ENCODE measurements at regions not wholly inside any gene's neighbourhood (a gene's known extent, or its start where the extent isn't known, plus 50 kb on each side); places are given as distances from the start of the nearest gene placed in this dataset.
"Not testable (repeated sequence)": the region's sequence is repeated elsewhere in the genome, so short reads cannot be mapped to it uniquely, and the experiment has no call there.

DNA sequence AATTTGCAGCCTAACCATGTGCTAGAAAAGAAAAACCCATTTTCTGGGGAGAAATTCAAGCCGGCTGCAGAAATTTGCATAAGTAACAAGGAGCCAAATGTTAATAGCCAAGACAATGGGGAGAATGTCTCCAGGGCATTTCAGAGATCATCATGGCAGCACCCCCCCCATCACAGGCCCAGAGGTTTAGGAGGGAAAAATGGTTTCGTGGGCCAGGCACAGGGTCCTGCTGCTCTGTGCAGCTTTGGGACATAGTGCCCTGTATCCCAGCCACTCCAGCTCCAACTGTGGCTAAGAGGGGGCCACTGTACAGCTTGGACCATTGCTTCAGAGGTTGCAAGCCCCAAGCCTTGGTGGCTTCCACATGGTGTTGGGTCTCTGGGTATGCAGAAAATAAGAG is 620.0 kb downstream of the PSAT1 start:
- not testable (repeated sequence) for DNase-seq (ENCODE audit: low spot score)

GRCh38 chr9:78918976-78919375 is 622.1 kb downstream of the PSAT1 start:
- DNase-seq (ENCODE audit: low spot score) = no peak

GRCh38 chr9:78919701-78920100 is 622.8 kb downstream of the PSAT1 start:
- DNase-seq (ENCODE audit: low spot score) = no peak

- no peak for DNase-seq (ENCODE audit: low spot score)
These were observed 624.4 kb downstream of the PSAT1 start for GRCh38 chr9:78921341-78921740.

- DNase-seq (ENCODE audit: low spot score) = no peak
These were observed 627.2 kb downstream of the PSAT1 start for GRCh38 chr9:78923966-78924659.

DNA sequence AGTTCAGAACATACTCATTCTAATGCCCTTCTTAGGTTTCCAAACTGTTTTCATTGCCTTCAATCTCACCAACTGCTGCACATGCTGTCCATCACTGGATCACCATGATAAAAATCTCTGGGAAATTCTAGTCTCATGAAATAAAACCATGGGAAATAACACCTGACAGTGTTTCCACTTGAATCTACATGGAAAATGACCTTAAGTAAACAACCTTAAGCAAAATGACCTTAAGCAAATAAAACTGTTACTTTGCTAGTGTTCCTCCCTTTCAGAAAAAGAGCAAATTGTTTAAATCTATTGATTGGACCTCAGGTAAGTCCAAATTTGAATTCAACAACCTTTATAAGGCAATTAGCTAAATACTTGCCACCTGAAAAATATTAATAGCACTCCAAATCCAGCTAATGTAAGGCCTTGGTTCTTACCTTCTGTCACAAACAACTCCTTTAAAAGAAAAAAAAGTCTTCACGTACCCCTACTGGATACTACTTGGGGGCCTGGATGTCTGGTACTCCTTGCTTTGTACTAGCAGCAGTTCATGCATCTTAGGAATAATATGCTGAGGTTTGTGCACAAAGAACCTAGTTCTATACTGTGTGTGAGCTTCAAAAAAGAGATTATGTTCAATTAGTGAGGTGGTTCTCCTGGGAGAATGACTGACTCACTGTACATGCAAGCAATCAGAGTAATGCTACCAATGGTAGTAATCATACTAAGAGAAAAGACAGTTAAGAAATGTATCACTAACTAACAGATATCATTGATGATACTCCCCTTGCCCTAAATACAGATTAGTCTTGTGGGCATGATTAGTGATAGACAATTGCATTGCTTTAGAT is 630.4 kb downstream of the PSAT1 start:
- DNase-seq (ENCODE audit: low spot score) = no peak

DNA sequence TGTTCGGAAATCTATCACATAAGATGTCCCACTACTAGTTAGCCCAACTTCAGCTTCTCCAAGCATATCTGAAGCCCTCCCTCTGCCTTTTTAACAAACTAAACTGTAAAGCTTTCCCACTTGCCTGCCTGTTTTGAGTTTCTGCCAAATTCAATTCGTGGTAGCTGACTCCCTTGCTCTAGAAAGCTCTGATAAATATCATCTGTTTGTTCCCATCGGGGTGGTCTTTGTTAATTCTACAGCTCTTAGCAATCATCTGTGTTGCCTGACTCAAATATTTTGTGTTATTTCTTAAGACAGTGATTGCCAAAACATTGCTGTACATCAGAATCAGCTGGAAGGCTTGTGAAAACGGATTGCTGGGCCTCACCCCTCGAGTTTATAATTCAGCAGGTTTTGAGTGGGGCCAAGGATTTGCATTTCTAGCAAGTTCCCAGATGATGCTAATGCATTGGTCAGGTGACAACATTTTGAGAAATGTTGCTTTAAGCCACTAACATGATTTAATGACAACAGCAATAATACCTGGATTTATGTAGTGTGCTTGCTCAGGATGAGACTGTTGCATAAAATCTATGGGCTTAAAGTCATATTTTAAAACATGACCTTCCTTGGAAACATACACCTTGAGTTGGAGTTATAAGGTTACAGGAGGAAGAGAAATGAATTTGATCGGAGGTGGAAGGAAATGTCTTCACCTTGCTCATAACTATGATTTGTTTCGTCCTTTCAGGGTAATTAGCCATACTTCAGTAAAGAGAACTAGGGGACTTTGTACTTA is 631.9 kb downstream of the PSAT1 start:
- no peak for DNase-seq (ENCODE audit: low spot score)

GRCh38 chr9:78930281-78930680 is 633.4 kb downstream of the PSAT1 start:
- no peak for DNase-seq (ENCODE audit: low spot score)

DNA sequence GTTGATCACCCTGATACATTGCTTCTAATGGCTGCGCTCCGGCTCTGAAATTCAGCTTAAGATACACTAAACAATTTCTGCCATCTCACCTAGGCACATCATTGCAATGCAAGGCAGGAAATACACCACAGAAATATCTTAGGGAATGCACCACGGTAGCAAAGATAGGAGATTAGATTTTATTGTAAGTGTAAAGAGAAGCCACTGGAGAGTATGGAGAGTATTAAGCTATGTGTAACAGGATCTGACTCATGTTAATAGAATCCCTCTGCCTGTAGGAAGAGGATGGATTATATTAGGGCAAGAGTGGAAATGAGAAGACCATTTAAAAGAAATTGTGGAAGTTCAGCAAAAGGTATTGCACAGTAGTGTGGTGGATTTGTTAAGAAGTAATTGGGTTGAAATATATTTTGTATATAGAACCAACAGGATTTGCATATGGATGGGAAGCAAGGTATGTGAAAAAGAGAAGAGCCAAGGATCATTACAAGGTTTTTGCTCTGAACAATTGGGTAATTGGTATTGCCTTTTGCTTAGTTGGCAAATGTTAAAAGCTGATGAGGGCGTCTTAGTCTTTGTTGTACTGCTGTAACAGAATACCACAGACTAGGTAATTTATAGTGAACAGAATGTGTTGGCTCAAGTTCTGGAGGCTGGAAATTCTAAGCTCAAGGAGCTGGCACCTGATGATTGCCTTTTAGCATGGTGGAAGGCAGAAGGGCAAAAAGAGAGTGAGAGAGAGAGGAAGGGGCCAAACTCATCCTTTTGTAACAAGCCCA is 636.1 kb downstream of the PSAT1 start:
- DNase-seq (ENCODE audit: low spot score) = no peak

GRCh38 chr9:78934880-78935279 is 636.9 kb upstream of the TLE4 start:
- no peak for DNase-seq (ENCODE audit: low spot score)

DNA sequence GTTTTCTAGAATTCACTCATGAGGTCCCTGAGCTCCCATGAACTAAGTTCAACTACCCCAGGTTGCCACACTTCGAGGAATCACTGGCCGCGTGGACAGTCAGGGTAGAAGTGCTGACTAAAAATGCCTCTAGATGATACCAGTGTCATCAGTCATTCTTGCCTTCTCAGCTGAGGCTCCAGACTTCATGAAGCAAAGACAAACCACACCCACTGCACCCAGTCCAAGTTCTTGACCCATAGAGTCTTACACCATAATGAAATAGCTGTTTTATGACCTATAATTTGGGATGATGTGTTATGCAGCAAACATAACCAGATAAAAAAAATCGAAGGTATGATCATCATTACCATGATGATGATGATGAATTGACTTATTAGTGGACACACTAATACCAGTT is 632.9 kb upstream of the TLE4 start:
- DNase-seq (ENCODE audit: low spot score) = no peak

DNA sequence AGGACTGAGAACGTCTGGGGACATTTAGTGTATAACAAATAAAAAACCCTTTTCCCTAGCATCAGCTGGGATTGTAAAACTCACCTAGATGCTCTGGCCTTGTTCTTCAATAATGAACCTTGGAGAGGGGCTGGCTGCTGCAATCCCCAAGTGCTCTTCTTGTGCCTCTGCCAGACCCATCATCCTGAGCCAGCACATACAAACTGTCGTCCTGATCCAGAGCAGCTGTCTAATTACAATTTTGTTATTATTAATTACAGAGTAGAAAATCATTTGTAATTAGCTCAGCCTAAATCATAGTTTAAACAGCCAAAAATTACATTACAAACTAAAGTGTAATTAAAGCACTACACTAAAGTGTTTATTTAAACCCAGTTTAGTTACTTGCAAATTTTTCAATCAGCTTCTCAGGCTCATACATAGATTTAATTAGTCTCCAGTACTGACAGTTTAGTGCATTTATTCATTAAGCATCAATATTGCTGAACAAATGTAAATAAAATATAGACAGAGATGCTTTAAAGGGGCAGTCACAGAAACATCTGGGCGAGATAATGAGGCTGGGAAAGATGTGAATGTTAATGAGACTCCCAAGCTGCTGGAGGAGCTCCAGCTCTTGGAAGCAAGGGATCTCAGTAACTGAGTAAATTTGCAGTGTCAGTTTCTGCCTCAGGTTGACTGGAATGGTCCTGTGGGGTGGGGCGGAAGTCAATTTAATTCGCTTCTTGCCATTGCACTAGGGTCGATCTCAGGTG is 632.3 kb upstream of the TLE4 start:
- DNase-seq (ENCODE audit: low spot score) = peak; percentile 28

DNA sequence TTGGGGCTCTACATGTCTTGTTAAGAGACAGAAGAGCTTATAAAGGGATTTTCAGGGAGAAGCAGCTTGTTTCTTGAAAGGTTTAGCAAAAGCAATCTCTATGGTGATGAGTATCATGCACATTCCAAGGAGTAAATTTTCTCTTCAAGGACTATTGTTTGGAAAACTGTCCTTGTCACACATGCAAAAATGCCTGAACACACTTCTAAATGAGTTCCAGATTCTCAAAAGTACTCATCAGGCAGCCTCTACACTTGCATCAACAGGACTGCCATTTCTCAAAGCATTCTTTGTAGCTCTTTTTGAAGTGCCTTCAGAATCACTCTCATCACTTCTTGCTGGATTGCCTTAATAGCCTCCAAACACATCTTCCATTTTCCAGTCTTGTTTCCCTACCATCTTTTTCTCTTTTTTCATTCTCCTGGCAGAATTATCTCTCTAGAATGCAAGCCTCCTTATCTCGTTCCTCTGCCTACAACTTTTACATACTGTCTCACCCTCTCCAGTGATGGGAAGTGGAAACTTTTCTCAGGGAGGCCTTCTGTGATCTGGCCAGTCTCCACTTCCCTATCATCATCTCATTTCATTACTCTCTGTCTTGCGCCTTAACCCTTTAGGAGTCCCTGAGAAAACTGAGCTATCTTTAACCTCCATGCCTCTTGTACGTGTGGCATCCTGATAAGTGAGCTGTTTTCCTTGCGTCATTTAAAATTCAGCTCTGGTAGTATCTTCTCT is 631.5 kb upstream of the TLE4 start:
- DNase-seq (ENCODE audit: low spot score) = no peak

- no peak for DNase-seq (ENCODE audit: low spot score)
These were observed 617.5 kb upstream of the TLE4 start for GRCh38 chr9:78954286-78954685.

DNA sequence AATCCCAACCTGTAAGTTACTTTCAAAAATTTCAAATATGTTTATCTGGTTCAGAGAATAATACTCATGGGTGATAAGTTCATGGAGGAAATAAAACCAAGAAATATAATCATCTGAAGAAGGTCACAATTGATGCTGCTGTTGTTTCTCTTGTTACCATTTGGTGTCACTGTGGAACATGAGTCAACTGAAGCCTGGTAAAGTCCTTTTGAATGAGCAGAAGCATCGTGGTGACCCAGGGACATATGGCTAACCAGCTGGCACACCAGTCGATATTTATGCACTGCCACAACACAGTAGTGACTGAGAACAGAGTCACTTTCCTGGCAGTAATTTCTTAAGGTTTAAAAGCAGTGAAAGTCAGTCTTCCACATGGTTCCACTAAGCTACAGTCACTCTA is 612.9 kb upstream of the TLE4 start:
- DNase-seq (ENCODE audit: low spot score) = peak; percentile 55

GRCh38 chr9:78962156-78962555 is 609.6 kb upstream of the TLE4 start:
- no peak for DNase-seq (ENCODE audit: low spot score)

GRCh38 chr9:78963911-78964310 is 607.9 kb upstream of the TLE4 start:
- DNase-seq (ENCODE audit: low spot score) = no peak

- no peak for DNase-seq (ENCODE audit: low spot score)
These were observed 604.1 kb upstream of the TLE4 start for GRCh38 chr9:78967596-78968217.

- no peak for DNase-seq (ENCODE audit: low spot score)
These were observed 601.4 kb upstream of the TLE4 start for GRCh38 chr9:78970375-78970774.

GRCh38 chr9:78971540-78971939 is 600.2 kb upstream of the TLE4 start:
- peak; percentile 52 for DNase-seq (ENCODE audit: low spot score)

Data from D341Med (cell line).